ENCODE measurements at regions not wholly inside any gene's neighbourhood (a gene's known extent, or its start where the extent isn't known, plus 50 kb on each side); places are given as distances from the start of the nearest gene placed in this dataset.

- no peak for TF ChIP-seq CTCF (IDR thresholded peaks at IDR 0.05; ENCODE audit: insufficient read depth, low read depth, low read length)
- no peak for DNase-seq (ENCODE audit: low read depth)
- H3K4me3 ChIP-seq (ENCODE audit: low read depth, low read length): no peak overlapping the region
Measured at GRCh38 chr2:10502803-10503107, 54.6 kb upstream of the ODC1 start.

GRCh38 chr2:10501980-10502802 is 54.1 kb upstream of the ODC1 start:
- no peak for TF ChIP-seq CTCF (IDR thresholded peaks at IDR 0.05; ENCODE audit: insufficient read depth, low read depth, low read length)
- H3K4me3 ChIP-seq (ENCODE audit: low read depth, low read length): no peak overlapping the region
- DNase-seq (ENCODE audit: low read depth): no peak

- no peak for DNase-seq (ENCODE audit: low read depth)
- no peak for TF ChIP-seq CTCF (IDR thresholded peaks at IDR 0.05; ENCODE audit: insufficient read depth, low read depth, low read length)
- no peak overlapping the region for H3K4me3 ChIP-seq (ENCODE audit: low read depth, low read length)
Measured at GRCh38 chr2:10501451-10501961, 53.4 kb upstream of the ODC1 start.

GRCh38 chr2:10500601-10501361 is 52.7 kb upstream of the ODC1 start:
- no peak for TF ChIP-seq CTCF (IDR thresholded peaks at IDR 0.05; ENCODE audit: insufficient read depth, low read depth, low read length)
- H3K4me3 ChIP-seq (ENCODE audit: low read depth, low read length): no peak overlapping the region
- no peak for DNase-seq (ENCODE audit: low read depth)

GRCh38 chr2:10499911-10500521 is 51.9 kb upstream of the ODC1 start:
- no peak for TF ChIP-seq CTCF (IDR thresholded peaks at IDR 0.05; ENCODE audit: insufficient read depth, low read depth, low read length)
- H3K4me3 ChIP-seq (ENCODE audit: low read depth, low read length): no peak overlapping the region
- no peak for DNase-seq (ENCODE audit: low read depth)

GRCh38 chr2:10499275-10499907 is 51.3 kb upstream of the ODC1 start:
- TF ChIP-seq CTCF (IDR thresholded peaks at IDR 0.05; ENCODE audit: insufficient read depth, low read depth, low read length): no peak
- H3K4me3 ChIP-seq (ENCODE audit: low read depth, low read length): no peak overlapping the region
- no peak for DNase-seq (ENCODE audit: low read depth)

Data from fibroblast of villous mesenchyme (primary cell).